Left kidney (tissue), 1 donor: ENCODE measurements at regions not wholly inside any gene's neighbourhood (a gene's known extent, or its start where the extent isn't known, plus 50 kb on each side); places are given as distances from the start of the nearest gene placed in this dataset.

Source experiments
- DNase-seq: peaks from one replicate; pipeline ENCODE4 v3.0.0-alpha.2; 2013

- DNase-seq = no peak
These were observed 167.9 kb upstream of the TAB2 start for GRCh38 chr6:149149653-149150052.

DNA sequence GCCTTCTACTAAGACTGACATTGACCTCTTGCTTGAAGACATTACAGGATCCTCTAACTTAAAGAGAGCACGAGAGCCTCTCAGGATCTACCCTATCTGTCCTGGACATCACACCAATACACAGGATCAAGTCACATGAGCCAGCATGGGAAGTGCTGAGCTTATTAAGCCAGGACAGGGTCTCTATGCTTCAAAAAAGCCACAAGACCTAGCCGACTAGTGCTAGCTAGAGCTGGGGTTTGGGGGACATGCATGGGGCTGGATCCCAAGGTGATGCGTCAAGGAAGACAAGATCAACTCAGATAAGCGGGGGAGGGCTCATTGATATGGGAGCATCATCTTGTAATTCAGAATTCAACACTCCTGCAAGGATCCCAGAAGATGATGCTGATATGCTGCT lies 167.2 kb upstream of the TAB2 start:
- DNase-seq = no peak

GRCh38 chr6:149150801-149151398 lies 166.6 kb upstream of the TAB2 start:
- no peak for DNase-seq

DNA sequence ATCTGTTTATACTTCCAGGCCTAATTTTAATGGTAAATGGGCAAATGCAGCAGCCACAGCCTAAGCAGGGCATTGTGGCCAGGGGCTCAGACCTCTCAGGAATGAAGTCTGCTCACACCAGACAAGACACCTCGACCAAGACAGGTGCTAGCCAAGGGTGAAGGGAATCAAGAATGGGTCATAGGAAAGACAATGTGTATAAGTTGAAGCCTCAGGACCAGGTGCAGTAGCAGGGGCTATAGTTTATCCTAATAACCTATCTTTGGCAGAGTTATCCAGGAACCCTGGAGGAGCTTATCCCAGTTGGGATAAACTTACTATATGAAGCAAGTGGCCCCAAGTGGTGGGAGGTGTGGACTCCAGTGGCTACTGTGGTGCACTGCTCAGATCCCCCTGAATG lies 165.0 kb upstream of the TAB2 start:
- DNase-seq = no peak

DNA sequence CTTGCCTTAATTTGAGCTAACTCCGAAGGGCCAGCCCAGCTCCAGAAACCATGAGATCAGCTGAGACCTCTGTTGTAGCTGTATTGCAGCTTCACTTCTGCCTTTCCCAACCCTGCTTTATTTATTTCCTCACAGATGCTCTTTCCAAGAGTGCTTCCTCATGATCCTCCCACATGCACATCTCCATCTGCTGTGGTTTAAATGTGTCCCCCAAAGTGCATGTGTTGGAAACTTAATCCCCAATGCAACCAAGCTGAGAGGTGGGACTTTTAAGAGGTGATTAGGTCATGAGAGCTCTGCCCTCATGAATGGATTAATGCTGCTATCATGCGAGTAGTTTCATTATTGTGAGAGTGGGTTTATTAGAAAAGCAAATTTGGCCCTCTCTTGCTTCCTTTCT lies 164.4 kb upstream of the TAB2 start:
- no peak for DNase-seq

DNA sequence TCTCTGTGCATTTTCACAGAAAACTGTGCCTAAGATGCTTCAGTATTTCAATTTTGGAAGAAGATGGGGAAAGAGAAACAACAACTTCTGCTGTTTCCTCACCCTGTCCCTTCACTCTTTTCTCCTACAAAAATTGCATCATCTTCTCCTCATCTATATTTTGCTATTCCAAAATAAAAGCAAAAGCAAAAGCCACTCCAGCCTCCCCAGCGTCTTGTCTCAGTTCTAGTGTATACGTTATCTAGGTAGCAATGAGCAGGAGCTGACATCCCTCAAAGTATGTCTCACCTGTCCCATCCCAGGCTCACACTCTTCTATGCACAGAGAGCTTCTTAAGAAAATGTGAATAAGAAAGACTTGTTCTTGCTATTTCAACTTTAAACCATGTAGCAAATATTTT lies 163.8 kb upstream of the TAB2 start:
- no peak for DNase-seq

DNA sequence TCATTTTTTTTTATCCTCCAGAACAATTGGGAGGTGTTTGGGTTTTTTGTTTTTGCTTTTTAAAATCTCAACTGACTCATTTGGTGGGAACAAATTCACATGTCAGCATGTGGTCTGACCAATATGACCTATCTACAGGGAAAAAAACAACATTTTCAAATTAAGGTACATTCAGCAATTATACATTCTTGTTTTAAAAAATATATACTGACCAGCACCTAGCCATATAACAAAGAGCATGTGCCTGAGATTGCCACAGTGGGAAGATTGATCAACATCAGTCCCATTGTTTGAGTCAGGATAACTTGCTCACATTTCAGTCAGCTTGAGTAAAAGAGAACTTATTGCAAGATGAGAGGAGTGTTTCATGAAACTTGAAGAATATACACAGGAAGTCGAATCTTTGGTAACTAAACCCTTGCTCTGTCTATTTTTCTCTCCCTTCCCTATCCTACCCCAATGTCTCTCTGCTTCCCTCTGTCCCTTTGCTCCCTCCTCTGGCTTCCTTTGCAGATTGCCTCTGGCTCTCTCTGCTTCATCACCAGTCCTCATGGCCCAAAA lies 163.2 kb upstream of the TAB2 start:
- no peak for DNase-seq

GRCh38 chr6:149157126-149157525 lies 160.4 kb upstream of the TAB2 start:
- no peak for DNase-seq

DNA sequence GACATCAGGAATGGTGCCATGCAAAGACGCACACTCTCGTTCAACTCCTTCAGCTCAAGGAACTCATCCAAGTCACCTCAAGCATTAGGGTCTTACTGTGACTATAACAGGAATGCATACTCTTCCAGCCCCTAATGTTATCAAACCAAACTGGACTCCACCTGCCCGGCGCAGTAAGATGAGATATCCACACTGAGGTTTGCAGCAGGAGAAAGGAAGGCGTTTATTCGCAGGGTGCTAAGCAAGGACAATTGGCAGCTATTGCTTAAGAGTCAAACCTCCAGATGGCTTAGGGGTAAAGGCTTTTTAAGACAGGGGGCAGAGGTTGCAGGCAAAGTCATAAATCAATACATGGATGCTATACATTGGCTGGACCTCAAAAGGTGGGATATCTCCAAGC lies 159.4 kb upstream of the TAB2 start:
- DNase-seq = no peak

- DNase-seq = no peak
These were observed 156.6 kb upstream of the TAB2 start for GRCh38 chr6:149160943-149161342.

DNA sequence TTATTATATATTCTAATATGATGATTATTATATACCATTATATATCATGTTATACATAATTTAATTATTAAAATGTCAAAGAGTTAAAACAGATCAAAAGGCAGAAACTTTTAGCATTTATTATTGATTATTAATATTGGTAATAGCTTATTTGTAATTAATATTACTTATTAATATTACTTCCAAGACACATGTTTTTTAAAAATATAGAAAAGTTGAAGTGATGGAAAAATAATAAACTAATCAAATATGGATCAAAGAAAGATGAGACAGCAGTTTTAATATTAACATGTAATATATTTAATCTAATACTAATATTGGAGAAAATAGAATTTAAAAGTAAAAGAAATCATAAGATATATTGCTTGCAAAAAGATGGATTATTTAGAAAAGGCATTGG lies 154.6 kb upstream of the TAB2 start:
- no peak for DNase-seq

DNA sequence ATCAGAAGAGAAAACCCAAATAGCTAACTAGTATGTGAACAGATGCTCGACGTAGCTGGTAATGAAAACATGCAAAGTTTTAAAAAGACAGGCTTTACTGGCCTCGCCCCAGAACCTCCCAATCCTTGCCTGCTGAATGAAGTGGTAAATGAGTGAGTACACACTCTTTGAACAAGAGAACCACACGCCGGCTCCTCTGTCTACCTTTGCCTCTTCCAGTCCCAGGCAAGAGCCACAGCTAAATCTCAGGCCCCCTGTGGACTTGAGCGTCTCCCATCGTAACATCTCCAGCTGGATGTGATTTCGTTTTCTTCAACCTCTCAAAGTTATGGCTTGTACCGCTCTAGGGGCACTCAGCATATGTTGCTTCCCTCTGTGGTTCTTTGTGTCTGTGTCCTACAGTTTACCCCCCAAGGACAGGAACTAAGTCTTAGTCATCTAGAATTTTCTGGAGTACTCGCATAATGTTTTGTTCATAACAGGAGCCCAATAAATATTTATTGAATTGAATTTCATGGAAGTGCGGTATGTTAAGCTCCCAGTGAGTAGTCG lies 153.2 kb upstream of the TAB2 start:
- no peak for DNase-seq

GRCh38 chr6:149166336-149166735 lies 151.2 kb upstream of the TAB2 start:
- no peak for DNase-seq

DNA sequence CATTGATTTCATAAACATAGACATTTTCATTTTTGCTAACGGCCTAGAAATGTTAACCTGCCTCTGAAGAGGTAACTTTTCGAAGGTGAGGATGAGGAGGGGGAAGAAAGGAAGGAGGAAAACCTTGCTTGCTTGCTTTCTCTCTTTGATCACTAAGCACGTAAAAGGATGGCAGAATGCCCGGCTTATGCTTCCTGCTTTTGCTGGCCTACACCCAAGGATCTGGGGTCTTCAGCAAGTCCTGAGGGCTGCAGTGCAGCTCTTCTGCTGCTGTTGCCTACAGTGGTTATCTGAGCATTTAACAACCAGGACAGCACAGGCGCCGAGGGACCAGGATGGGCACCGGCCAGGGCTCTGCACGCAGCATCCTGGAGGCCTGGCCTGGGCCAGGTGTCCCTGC lies 150.8 kb upstream of the TAB2 start:
- no peak for DNase-seq

GRCh38 chr6:149168968-149169367 lies 148.5 kb upstream of the TAB2 start:
- no peak for DNase-seq

DNA sequence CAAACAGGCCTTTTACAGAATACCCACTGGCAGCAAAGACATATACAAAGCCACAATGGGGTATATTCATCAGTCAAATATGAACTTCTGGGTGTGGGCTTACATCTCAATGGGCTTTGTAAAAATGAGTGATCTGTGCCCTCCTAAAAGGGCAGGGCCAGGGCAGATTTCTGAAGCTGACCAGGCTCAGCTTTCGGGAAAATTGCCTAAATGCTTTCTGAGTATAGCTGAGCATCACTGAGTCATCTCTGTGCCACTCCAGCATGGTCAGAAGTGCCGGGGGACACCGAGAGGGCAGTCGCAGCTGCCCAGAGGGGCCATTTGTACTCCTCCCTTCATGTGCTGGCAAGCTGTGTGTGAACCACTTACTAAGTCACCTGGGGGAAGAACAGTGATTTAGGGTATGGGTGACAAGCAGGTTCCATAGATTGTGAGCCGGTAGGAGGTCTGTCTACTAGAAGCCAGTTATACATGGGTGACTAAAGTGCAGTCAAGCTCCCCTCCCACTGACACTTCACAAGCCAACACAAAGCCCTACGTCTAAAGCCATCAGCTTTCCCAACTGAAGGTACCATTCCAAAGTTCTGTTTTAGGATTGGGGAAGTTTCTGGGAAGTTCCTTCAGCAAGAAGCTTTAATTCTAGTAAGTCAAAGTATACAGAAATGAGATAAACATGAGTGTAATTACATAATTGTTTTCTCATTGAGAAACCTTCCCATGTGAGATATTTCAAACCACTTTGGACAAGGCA lies 147.6 kb upstream of the TAB2 start:
- DNase-seq = no peak

DNA sequence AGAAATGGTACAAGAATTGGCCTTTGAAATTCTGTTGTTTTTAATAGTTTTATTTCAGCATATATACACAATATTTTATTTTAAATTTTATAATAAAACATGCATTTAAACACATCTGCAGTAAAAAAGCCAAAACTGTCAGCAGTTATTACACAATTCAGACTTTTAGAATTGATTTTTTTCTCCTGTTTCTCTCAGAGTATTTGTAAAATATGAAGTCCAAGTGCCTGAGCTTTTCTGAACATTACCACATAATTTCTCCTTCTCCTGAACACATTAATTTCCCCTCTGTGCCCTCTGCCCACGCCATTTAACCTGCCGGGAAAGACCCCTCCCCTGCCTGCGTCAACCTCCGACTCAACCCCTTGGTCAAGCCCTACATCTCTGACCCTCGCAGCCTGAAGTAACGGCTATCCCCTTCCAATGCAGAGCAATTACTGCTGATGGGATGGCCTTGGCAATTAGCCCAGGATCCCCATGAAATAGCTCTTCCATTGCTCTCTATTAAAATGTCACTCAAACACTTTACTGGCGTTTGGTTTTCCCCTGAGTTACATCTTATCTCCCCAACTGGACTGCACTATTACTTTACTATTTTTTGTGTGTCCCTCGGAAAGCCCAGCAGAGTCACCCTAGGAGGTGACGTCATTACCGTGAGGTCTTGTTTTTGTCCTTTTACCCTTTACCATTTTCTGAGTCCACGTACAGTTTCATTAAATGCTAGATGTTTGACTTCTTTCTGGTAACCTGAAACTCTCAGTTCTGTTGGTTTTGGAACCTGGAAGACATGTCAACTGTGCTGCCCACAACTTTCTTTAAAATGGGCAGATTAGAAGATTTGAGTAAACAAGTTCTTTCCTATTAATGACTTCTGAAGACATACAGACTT lies 146.7 kb upstream of the TAB2 start:
- peak; percentile 39 for DNase-seq

GRCh38 chr6:149173222-149173621 lies 144.3 kb upstream of the TAB2 start:
- no peak for DNase-seq

DNA sequence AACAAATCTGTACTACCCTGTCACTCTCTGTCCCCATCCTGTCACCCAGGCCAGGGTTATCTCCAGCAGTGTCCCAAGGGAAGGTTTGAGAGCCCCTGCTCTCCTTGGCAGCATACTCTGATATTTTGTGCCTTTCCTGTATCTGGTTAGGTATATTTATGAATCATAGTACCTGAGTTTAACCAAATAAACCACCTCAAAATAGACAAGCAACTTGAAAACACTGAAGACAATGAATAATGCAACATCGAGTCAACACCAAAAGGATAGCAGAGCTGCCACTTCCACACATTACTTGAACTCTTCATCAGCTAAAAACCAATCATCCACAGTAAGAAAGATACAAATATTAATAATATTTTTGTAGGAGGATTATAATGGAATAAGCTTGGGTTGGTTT lies 142.6 kb upstream of the TAB2 start:
- DNase-seq = no peak

DNA sequence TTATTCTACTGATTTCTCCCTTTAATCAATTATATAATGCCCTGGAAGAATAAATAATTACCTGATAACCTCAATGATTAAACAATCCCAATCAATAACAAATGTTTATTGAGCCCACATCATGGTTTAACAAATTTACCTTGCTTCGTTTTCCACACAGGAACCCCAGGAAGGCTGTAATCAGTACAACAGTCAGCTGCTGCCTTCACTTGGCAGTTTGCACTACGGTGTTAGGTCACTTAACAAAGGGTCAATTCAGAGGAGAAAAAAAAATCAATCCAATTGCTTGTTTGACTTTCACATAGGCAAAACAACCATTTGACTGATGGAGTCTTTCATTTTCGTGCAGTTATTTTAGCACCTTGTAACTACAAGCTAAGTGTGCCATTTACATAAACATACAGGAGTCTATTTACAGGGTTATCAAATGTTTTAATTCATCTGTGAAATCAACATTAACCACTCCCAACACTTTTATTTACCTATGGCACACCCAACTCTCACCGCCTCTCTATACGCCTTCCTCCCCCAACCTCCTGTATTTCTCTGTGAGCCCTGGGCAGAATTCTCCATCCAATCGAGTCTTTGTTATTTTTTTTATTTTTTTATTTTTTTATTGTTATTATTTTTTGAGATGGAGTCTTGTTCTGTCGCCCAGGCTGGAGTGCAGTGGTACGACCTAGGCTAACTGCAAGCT lies 140.4 kb upstream of the TAB2 start:
- no peak for DNase-seq

- no peak for DNase-seq
These were observed 138.1 kb upstream of the TAB2 start for GRCh38 chr6:149179431-149179830.

- no peak for DNase-seq
These were observed 136.2 kb upstream of the TAB2 start for GRCh38 chr6:149181304-149181703.
